H9 (cell line): ENCODE measurements at regions not wholly inside any gene's neighbourhood (a gene's known extent, or its start where the extent isn't known, plus 50 kb on each side); places are given as distances from the start of the nearest gene placed in this dataset.

ENCODE experiments used
- DNase-seq: peaks from one replicate; pipeline ENCODE4 v3.0.0-alpha.2; 2017
- H2AFZ ChIP-seq: one replicate; pipeline ENCODE4 v1.6.1; 2013; ENCODE audit warnings: mild to moderate bottlenecking, low read length, control low read depth, moderate library complexity
- H2AK5ac ChIP-seq: 2 replicates; pipeline ENCODE4 v1.6.1; 2013; ENCODE audit warnings: low read length, control low read depth, mixed read lengths; ENCODE audit not compliant: insufficient read length
- H2BK120ac ChIP-seq: one replicate; pipeline ENCODE4 v1.6.1; 2013; ENCODE audit warnings: low read depth, mild to moderate bottlenecking, low read length, control low read depth, inconsistent platforms; ENCODE audit not compliant: poor library complexity, severe bottlenecking
- H2BK12ac ChIP-seq: 2 replicates; pipeline ENCODE4 v1.6.1; 2013; ENCODE audit warnings: low read length, control low read depth, mixed read lengths, low read depth; ENCODE audit not compliant: insufficient read length
- H2BK15ac ChIP-seq: 2 replicates; pipeline ENCODE4 v1.6.1; 2013; ENCODE audit warnings: low read depth, low read length, control low read depth
- H2BK20ac ChIP-seq: one replicate; pipeline ENCODE4 v1.6.1; 2013; ENCODE audit warnings: low read depth, mild to moderate bottlenecking, low read length, control low read depth, inconsistent platforms; ENCODE audit not compliant: poor library complexity, severe bottlenecking
- H2BK5ac ChIP-seq: 2 replicates; pipeline ENCODE4 v1.6.1; 2013; ENCODE audit warnings: low read length, control low read depth, mixed read lengths; ENCODE audit not compliant: insufficient read length
- H3K14ac ChIP-seq: 2 replicates; pipeline ENCODE4 v1.6.1; 2013; ENCODE audit warnings: low read length, control low read depth; ENCODE audit not compliant: insufficient read depth
- H3K18ac ChIP-seq: 2 replicates; pipeline ENCODE4 v1.6.1; 2013; ENCODE audit warnings: low read depth, mild to moderate bottlenecking, mixed read lengths, low read length, control low read depth; ENCODE audit not compliant: insufficient read length
- H3K23ac ChIP-seq: 2 replicates; pipeline ENCODE4 v1.6.1; 2013; ENCODE audit warnings: low read length, control low read depth, mixed read lengths, low read depth; ENCODE audit not compliant: insufficient read length
- H3K23me2 ChIP-seq: 2 replicates; pipeline ENCODE4 v1.6.1; 2013; ENCODE audit warnings: low read depth, mild to moderate bottlenecking, mixed read lengths, low read length, control low read depth; ENCODE audit not compliant: insufficient read length, poor library complexity, severe bottlenecking
- H3K27ac ChIP-seq: 2 replicates; pipeline ENCODE4 v1.5.1; 2013; ENCODE audit warnings: low read length, control low read depth, mixed read lengths, low read depth; ENCODE audit not compliant: insufficient read length
- H3K27me3 ChIP-seq: 2 replicates; pipeline ENCODE4 v1.6.1; 2013; ENCODE audit warnings: low read length, control low read depth, inconsistent platforms; ENCODE audit not compliant: insufficient read depth
- H3K4ac ChIP-seq: 2 replicates; pipeline ENCODE4 v1.6.1; 2013; ENCODE audit warnings: low read depth, mild to moderate bottlenecking, control low read depth, inconsistent platforms, low read length, moderate library complexity
- H3K4me1 ChIP-seq: 2 replicates; pipeline ENCODE4 v1.6.1; 2013; ENCODE audit warnings: low read length, control low read depth, inconsistent platforms; ENCODE audit not compliant: insufficient read depth
- H3K4me2 ChIP-seq: 2 replicates; pipeline ENCODE4 v1.6.1; 2013; ENCODE audit warnings: low read length, control low read depth, mixed read lengths; ENCODE audit not compliant: insufficient read length, insufficient read depth
- H3K56ac ChIP-seq: 2 replicates; pipeline ENCODE4 v1.6.1; 2013; ENCODE audit warnings: low read depth, mild to moderate bottlenecking, mixed read lengths, low read length, control low read depth; ENCODE audit not compliant: insufficient read length
- H3K79me1 ChIP-seq: 2 replicates; pipeline ENCODE4 v1.6.1; 2013; ENCODE audit warnings: low read depth, mild to moderate bottlenecking, moderate library complexity, low read length, control low read depth, inconsistent platforms; ENCODE audit not compliant: insufficient read depth, poor library complexity, severe bottlenecking
- H3K79me2 ChIP-seq: 2 replicates; pipeline ENCODE4 v1.6.1; 2013; ENCODE audit warnings: low read length, control low read depth, inconsistent platforms; ENCODE audit not compliant: insufficient read depth
- H3K9ac ChIP-seq: 2 replicates; pipeline ENCODE4 v1.6.1; 2013; ENCODE audit warnings: low read length, control low read depth, mixed read lengths; ENCODE audit not compliant: insufficient read length; ENCODE audit errors: extremely low read depth
- H3K9me3 ChIP-seq: one replicate; pipeline ENCODE4 v1.6.1; 2013; ENCODE audit warnings: low read depth, low read length, inconsistent platforms; ENCODE audit not compliant: control insufficient read depth
- H3T11ph ChIP-seq: one replicate; pipeline ENCODE4 v1.6.1; 2013; ENCODE audit warnings: mild to moderate bottlenecking, low read length, control low read depth, inconsistent platforms
- H4K20me1 ChIP-seq: one replicate; pipeline ENCODE4 v1.6.1; 2013; ENCODE audit not compliant: control insufficient read depth, insufficient read length, insufficient read depth
- H4K5ac ChIP-seq: 2 replicates; pipeline ENCODE4 v1.6.1; 2013; ENCODE audit warnings: low read depth, mild to moderate bottlenecking, mixed read lengths, low read length, control low read depth; ENCODE audit not compliant: insufficient read length
- H4K8ac ChIP-seq: replicated peaks from 2 replicates; pipeline ENCODE4 v1.6.1; 2013; ENCODE audit warnings: low read length, control low read depth, mixed read lengths, low read depth; ENCODE audit not compliant: insufficient read length
- H4K91ac ChIP-seq: 2 replicates; pipeline ENCODE4 v1.6.1; 2013; ENCODE audit warnings: low read depth, mild to moderate bottlenecking, moderate library complexity, mixed read lengths, low read length, control low read depth; ENCODE audit not compliant: insufficient read length
- H3K27ac Mint-ChIP-seq, 3 experiments: 2 replicates in 2 of 3; 3 replicates in 1 of 3; pipeline ENCODE4 v1.8.0; 2020 to 2021; ENCODE audit warnings: mixed read lengths in 3 of 3, mild to moderate bottlenecking in 1 of 3, moderate library complexity in 1 of 3
- H3K27me3 Mint-ChIP-seq: 2 replicates; pipeline ENCODE4 v1.8.0; 2021; ENCODE audit warnings: low read depth, mild to moderate bottlenecking, moderate library complexity, mixed read lengths
- H3K36me3 Mint-ChIP-seq, 3 experiments: 2 replicates in 2 of 3; 3 replicates in 1 of 3; pipeline ENCODE4 v1.8.0; 2020 to 2021; ENCODE audit warnings: low read depth in 3 of 3, mixed read lengths in 3 of 3; ENCODE audit not compliant: insufficient read depth in 1 of 3
- H3K4me1 Mint-ChIP-seq, 2 experiments: 2 replicates each; pipeline ENCODE4 v1.8.0; 2020; ENCODE audit warnings: mixed read lengths in 2 of 2
- H3K4me3 Mint-ChIP-seq, 2 experiments: 2 replicates in 1 of 2; 3 replicates in 1 of 2; pipeline ENCODE4 v1.8.0; 2020 to 2021; ENCODE audit warnings: mild to moderate bottlenecking in 2 of 2, mixed read lengths in 2 of 2, moderate library complexity in 1 of 2
- H3K9me3 Mint-ChIP-seq, 2 experiments: 2 replicates in 1 of 2; 3 replicates in 1 of 2; pipeline ENCODE4 v1.8.0; 2020; ENCODE audit warnings: mild to moderate bottlenecking in 2 of 2, mixed read lengths in 2 of 2, moderate library complexity in 1 of 2
- CTCF ChIP-seq: fragments of 200-600 bp; sonication (generic); conservative IDR thresholded peaks from 3 replicates; pipeline ENCODE4 v1.8.0; 2021; ENCODE audit warnings: antibody characterized with exemption, mild to moderate bottlenecking
- WGBS: extraction: QIAGEN DNeasy Blood & Tissue Kit; methylation state at CpG from one replicate; pipeline ENCODE4 v1.1.7; 2013; ENCODE audit warnings: missing lambda C conversion rate, low lambda C conversion rate, mixed read lengths; ENCODE audit not compliant: insufficient read length; ENCODE audit errors: extremely low coverage; 5-methylcytosine and 5-hydroxymethylcytosine counted together

DNA sequence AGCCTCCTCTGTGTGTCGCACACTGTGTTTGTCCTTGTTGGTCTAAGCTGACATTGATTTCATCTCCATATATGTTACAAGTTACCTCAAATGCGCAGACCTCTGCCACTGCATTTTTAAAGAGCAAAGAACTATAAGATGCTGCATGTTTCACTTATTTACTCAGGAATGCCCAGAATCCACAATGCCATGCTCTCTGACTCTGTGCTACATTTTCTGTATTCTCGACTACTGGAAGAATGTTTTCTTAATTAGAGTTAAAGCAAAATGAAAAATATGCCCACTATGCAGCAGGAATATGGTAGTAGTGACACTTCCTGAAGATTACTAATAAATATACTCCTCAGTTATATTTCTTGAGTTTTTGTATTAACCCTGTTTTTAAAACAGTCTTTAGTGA lies 296.4 kb downstream of the HACE1 start:
- DNase-seq, result no peak
- Histone ChIP-seq H2BK20ac (no peak overlapping the region), H3K14ac (no peak overlapping the region), H3K56ac (no peak overlapping the region), H3K27ac (no peak overlapping the region), H3K9ac (no peak overlapping the region), H4K20me1 (no peaks in the 10 kb centered on the region), H3K4me1 (no peaks in the 10 kb centered on the region; the same call in 1 of the 2 replicates), H2BK12ac (no peak overlapping the region), H3K18ac (no peak overlapping the region), H3K79me2 (no peaks in the 10 kb centered on the region), H4K5ac (no peak overlapping the region), H3K4me2 (no peak overlapping the region), H2BK15ac (no peak overlapping the region), H2BK120ac (no peak overlapping the region), H3K4ac (no peak overlapping the region), H3K23ac (no peak overlapping the region), H2AK5ac (no peak overlapping the region), H3K9me3 (no peaks in the 10 kb centered on the region), H2BK5ac (no peak overlapping the region), H2AFZ (no peak overlapping the region), H4K91ac (no peak overlapping the region), H3K23me2 (no peaks in the 10 kb centered on the region), H3K27me3 (no peaks in the 10 kb centered on the region), H4K8ac (no peak overlapping the region), H3K79me1 (no peaks in the 10 kb centered on the region), H3T11ph (no peak overlapping the region)
- Mint-ChIP-seq H3K4me1 (no peaks in the 10 kb centered on the region), H3K4me3 (no peak overlapping the region), H3K27me3 (no peaks in the 10 kb centered on the region), H3K9me3 (no peaks in the 10 kb centered on the region), H3K27ac (no peak overlapping the region), H3K36me3 (no peaks in the 10 kb centered on the region)
- no CpG with 5 or more reads among the region's 3 CpGs for whole genome bisulfite sequencing
- no peak for TF ChIP-seq CTCF
